Type B pancreatic cell (in vitro differentiated cells): ENCODE measurements at regions not wholly inside any gene's neighbourhood (a gene's known extent, or its start where the extent isn't known, plus 50 kb on each side); places are given as distances from the start of the nearest gene placed in this dataset.

ENCODE experiments used
- DNase-seq: peaks from one replicate; pipeline ENCODE4 v3.0.0; 2021; ENCODE audit warnings: mixed read lengths; ENCODE audit not compliant: unreplicated experiment; ENCODE audit errors: extremely low spot score
- H3K27ac Mint-ChIP-seq: 2 replicates; pipeline ENCODE4 v1.8.0; 2021; ENCODE audit warnings: mild to moderate bottlenecking, mixed read lengths
- H3K27me3 Mint-ChIP-seq: 2 replicates; pipeline ENCODE4 v1.8.0; 2021; ENCODE audit warnings: mixed read lengths
- H3K36me3 Mint-ChIP-seq: 2 replicates; pipeline ENCODE4 v1.8.0; 2021; ENCODE audit warnings: mixed read lengths
- H3K4me1 Mint-ChIP-seq: one replicate; pipeline ENCODE4 v1.8.0; 2021; ENCODE audit warnings: mixed read lengths; ENCODE audit not compliant: unreplicated experiment
- H3K4me3 Mint-ChIP-seq: 2 replicates; pipeline ENCODE4 v1.8.0; 2021; ENCODE audit warnings: mild to moderate bottlenecking, mixed read lengths
- H3K9me3 Mint-ChIP-seq: 2 replicates; pipeline ENCODE4 v1.8.0; 2021; ENCODE audit warnings: mixed read lengths
- CTCF ChIP-seq: fragments of 200-600 bp; sonication (generic); conservative IDR thresholded peaks from 2 replicates; pipeline ENCODE4 v1.5.0; 2021; ENCODE audit warnings: antibody characterized with exemption, mild to moderate bottlenecking

GRCh38 chr12:87812681-87813080 lies 216.5 kb downstream of the C12orf50 start:
- no peak overlapping the region for H3K27ac Mint-ChIP-seq
- no peaks in the 10 kb centered on the region for H3K36me3 Mint-ChIP-seq
- H3K9me3 Mint-ChIP-seq: peaks cover 4% of the 10 kb centered on the region
- TF ChIP-seq CTCF: no peak
- DNase-seq: no peak
- H3K4me1 Mint-ChIP-seq: peaks cover 25% of the 10 kb centered on the region
- H3K4me3 Mint-ChIP-seq: no peak overlapping the region
- no peaks in the 10 kb centered on the region for H3K27me3 Mint-ChIP-seq

GRCh38 chr12:87812030-87812429 lies 217.2 kb downstream of the C12orf50 start:
- Mint-ChIP-seq H3K36me3 (no peaks in the 10 kb centered on the region), H3K9me3 (peaks cover 4% of the 10 kb centered on the region), H3K27ac (no peak overlapping the region), H3K4me1 (peaks cover 25% of the 10 kb centered on the region), H3K27me3 (no peaks in the 10 kb centered on the region), H3K4me3 (no peak overlapping the region)
- DNase-seq: no peak
- TF ChIP-seq CTCF: no peak

GRCh38 chr12:87809916-87810315 lies 219.3 kb downstream of the C12orf50 start:
- Mint-ChIP-seq H3K4me3 (no peak overlapping the region), H3K27me3 (no peaks in the 10 kb centered on the region), H3K27ac (no peak overlapping the region), H3K9me3 (peaks cover 4% of the 10 kb centered on the region), H3K4me1 (peaks cover 15% of the 10 kb centered on the region), H3K36me3 (no peaks in the 10 kb centered on the region)
- no peak for DNase-seq
- TF ChIP-seq CTCF: no peak

- Mint-ChIP-seq H3K36me3 (no peaks in the 10 kb centered on the region), H3K4me3 (no peak overlapping the region), H3K27me3 (no peaks in the 10 kb centered on the region), H3K27ac (no peak overlapping the region), H3K4me1 (peaks cover 1% of the 10 kb centered on the region), H3K9me3 (no peaks in the 10 kb centered on the region)
- no peak for DNase-seq
- TF ChIP-seq CTCF: no peak
Observed at GRCh38 chr12:87807086-87807485, 222.1 kb downstream of the C12orf50 start.

GRCh38 chr12:87806310-87806709 lies 222.9 kb downstream of the C12orf50 start:
- TF ChIP-seq CTCF: no peak
- no peak overlapping the region for H3K4me3 Mint-ChIP-seq
- DNase-seq: no peak
- H3K36me3 Mint-ChIP-seq: no peaks in the 10 kb centered on the region
- H3K27me3 Mint-ChIP-seq: no peaks in the 10 kb centered on the region
- H3K27ac Mint-ChIP-seq: no peak overlapping the region
- peaks cover 3% of the 10 kb centered on the region for H3K4me1 Mint-ChIP-seq
- no peaks in the 10 kb centered on the region for H3K9me3 Mint-ChIP-seq

GRCh38 chr12:87804386-87804785 lies 224.8 kb downstream of the C12orf50 start:
- no peaks in the 10 kb centered on the region for H3K27me3 Mint-ChIP-seq
- no peak for DNase-seq
- H3K4me1 Mint-ChIP-seq: peaks cover 3% of the 10 kb centered on the region
- no peak for TF ChIP-seq CTCF
- no peaks in the 10 kb centered on the region for H3K36me3 Mint-ChIP-seq
- H3K9me3 Mint-ChIP-seq: no peaks in the 10 kb centered on the region
- H3K4me3 Mint-ChIP-seq: no peak overlapping the region
- H3K27ac Mint-ChIP-seq: no peak overlapping the region
